Dedifferentiated amniotic fluid mesenchymal stem cell (primary cell): ENCODE measurements at regions not wholly inside any gene's neighbourhood (a gene's known extent, or its start where the extent isn't known, plus 50 kb on each side); places are given as distances from the start of the nearest gene placed in this dataset.
"Not testable (repeated sequence)": the region's sequence is repeated elsewhere in the genome, so short reads cannot be mapped to it uniquely, and the experiment has no call there.

ENCODE experiments used
- DNase-seq: peaks from one replicate; pipeline ENCODE4 v3.0.0-alpha.2; 2016; ENCODE audit errors: extremely low spot score

DNA sequence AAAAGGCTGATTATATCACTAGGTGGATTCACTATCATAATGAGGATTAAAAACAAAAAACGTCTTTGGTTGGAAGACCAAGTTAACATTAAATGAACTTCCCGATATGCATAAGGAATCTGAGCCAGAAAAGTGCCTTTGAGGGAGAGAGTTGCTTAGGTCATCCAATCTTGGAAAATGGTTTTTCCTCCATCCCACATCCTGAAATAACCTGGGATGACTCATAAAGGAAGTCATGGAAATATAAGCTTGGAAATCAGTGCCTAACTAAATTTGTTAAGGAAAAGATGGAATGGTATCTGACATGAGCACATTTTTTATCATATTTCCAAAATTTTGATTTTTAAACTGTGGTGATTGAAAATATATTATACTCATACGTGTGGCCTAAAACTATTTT lies 66.0 kb downstream of the KBTBD8 start:
- no peak for DNase-seq

GRCh38 chr3:67067251-67067650 lies 69.1 kb downstream of the KBTBD8 start:
- DNase-seq, result no peak

- DNase-seq, result not testable (repeated sequence)
Observed at GRCh38 chr3:67072640-67073039, 74.5 kb downstream of the KBTBD8 start.

GRCh38 chr3:67073812-67074211 lies 75.7 kb downstream of the KBTBD8 start:
- DNase-seq, result no peak

GRCh38 chr3:67075295-67075694 lies 77.2 kb downstream of the KBTBD8 start:
- DNase-seq, result no peak

GRCh38 chr3:67076607-67077006 lies 78.5 kb downstream of the KBTBD8 start:
- DNase-seq, result no peak

DNA sequence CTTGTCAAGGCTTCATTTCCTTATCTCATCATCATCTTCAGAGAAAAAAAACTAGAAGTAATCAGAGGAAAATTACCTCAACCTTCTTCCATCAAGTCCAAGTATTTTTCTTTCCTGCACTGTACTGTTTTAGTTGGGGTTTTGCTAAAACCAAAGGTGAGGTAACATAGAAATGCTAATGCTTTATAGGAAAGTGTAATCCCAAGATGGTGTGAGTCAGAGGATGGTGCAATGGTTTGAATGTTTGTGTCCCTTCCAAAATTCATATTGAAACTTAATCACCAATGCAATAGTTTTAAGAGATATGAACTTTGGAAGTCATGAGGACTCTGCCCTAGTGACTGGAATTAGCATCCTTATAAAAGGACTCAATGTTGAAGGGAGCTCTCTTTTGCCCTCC lies 79.5 kb downstream of the KBTBD8 start:
- peak; percentile 30 for DNase-seq

DNA sequence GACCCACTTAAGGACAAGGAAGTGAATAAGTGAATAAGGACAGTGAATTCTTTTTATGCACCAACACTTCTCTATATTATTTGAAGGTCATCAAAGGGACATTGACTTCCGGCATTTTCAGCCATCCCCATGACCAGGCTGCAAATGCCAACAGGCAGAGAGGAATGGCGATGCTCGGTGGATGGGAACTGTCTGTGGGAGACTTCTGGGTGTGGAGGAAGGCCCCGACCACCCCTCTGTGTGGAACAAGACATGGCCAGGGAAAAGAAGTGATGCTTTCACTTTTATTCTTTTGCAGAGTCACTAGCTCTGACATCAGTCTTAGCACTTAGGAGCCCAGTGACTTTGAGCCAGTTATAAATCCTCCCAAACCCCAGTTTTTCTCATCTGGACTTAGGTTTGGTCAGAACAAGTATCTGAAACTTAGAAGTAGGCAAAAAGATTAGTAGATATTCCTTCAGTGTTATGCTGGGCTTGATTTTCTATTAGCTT lies 84.5 kb downstream of the KBTBD8 start:
- DNase-seq, result no peak

DNA sequence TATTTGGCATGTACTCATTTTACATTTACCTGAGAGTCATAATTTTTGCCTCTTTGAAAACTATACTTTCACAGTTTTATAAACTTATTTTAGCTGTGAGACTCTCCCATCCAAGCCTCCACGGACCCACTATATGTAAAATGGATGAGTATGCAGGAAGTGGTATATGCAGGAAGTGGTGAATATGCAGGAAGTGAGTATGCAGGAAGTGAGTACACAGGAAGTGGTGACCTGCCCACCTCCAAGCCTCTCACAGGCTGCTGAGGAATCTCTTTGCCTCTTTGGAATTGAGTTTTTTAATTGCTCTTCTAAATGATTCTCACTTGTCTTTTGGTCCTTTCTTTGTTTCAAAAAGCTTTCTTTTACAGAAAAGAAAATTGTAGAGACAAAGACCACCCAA lies 85.2 kb downstream of the KBTBD8 start:
- no peak for DNase-seq

DNA sequence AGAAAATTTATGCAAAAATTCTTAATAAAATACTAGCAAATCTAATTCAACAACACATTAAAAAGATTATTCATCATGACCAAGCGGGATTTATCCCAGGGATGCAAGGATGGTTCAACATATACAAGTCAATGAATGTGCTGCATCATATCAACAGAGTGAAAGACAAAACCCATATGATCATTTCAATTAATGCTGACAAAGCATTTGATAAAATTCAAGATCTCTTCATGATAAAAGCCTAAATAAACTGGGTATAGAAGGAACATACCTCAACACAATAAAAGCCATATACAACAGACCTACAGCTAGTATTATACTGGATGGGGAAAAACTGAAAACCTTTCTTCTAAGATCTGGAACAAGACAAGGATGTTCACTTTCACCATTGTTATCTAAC lies 89.7 kb downstream of the KBTBD8 start:
- no peak for DNase-seq

GRCh38 chr3:67090474-67090873 lies 92.4 kb downstream of the KBTBD8 start:
- peak; percentile 19 for DNase-seq

DNA sequence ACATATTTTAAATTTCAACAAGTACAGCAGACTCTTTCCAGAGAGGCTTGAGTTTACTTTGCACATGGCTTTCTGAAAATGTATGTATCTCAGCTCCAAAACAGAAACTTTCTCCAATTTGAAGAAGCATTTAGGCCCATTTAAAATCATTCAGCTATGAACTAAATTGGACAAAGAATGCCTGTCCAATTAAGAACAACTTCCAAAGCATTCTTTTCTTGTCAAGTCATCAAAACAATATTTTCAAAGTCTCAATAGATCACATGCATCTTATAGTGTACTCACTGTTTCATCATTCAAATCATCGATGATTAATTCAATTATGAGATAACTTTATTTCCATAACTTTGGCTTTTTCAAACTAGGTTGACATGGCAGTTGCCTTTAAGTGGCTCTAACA lies 95.2 kb downstream of the KBTBD8 start:
- peak; percentile 49 for DNase-seq

DNA sequence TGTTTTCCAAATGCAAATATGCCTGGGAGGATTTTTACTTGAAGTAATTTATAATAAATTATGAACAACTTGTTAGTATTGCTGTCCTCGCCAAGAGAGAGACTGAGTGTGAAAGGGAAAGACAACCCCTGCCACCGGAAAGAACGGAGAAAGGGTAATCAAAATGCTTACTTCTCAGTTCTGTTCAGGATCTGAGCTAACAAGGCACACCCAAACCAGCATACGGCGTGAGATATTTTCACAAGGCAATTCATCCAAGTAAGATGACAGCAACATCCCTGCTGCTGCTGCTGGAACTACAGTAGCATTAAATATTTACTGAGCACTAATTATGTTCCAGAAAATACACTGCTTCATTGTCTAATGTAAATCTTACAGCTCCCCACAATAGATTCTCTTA lies 96.1 kb downstream of the KBTBD8 start:
- no peak for DNase-seq

GRCh38 chr3:67094774-67095173 lies 96.7 kb downstream of the KBTBD8 start:
- DNase-seq, result no peak

DNA sequence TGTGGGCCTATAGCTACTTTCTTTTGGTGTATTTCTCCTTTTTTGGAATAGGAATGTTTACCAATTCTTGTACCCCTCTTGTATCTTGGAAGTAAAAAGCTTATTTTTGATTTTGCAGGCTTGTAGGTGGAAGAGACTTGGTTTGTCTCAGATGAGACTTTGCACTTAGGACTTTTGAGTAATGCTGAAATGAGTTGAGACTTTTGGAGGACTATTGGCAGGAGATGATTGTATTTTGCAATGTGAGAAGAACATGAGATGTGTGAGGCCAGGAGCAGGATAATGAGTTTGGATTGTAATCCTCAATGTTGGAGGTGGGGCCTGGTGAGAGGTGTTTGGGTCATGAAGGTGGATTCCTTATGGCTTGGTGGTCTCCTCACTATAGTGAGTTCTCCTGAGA lies 106.3 kb downstream of the KBTBD8 start:
- DNase-seq, result no peak

- DNase-seq, result no peak
Observed at GRCh38 chr3:67106874-67107273, 108.8 kb downstream of the KBTBD8 start.

- DNase-seq, result peak; percentile 84
Observed at GRCh38 chr3:67109651-67110204, 111.6 kb downstream of the KBTBD8 start.

GRCh38 chr3:67113802-67114407 lies 115.8 kb downstream of the KBTBD8 start:
- peak; percentile 81 for DNase-seq

DNA sequence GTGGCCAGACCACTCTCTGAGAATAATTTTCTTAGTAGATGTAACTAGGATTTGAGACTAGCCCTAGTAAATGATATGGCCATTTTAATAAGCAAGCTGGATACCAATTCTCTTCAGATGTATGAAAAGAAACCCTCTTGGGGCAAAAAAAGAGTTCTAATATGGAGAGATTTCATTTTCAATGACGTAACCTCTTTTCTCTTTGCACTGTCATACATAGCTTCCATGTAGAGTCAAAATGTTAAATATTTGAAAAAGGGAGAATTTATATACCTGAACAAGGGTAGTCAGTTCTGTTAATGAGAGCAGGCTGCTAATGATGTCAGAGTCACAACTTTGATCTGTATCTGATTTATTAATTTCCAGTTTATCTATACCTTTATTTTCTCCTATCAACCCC lies 120.0 kb downstream of the KBTBD8 start:
- no peak for DNase-seq

GRCh38 chr3:67118635-67119034 lies 120.5 kb downstream of the KBTBD8 start:
- no peak for DNase-seq

DNA sequence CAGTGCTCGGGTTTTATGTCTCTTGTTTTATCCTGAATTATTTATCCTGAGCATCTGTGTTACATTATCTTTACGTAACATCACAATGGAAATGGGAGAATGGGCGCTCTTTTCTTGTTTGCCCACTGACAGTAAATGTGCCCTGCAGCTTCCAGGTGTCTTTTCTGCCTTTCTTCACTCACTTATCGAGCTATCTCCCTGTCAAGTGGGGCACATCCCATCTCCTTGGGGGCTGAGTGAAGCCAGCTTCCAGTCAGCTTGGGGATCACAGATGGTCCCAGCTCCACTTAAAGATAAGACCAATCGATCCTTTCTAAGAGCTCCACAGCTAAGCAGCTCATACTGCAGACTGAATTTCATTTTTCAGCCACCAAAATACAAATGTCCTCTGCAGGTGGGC lies 125.8 kb downstream of the KBTBD8 start:
- DNase-seq, result no peak

- DNase-seq, result no peak
Observed at GRCh38 chr3:67127254-67127653, 129.1 kb downstream of the KBTBD8 start.

DNA sequence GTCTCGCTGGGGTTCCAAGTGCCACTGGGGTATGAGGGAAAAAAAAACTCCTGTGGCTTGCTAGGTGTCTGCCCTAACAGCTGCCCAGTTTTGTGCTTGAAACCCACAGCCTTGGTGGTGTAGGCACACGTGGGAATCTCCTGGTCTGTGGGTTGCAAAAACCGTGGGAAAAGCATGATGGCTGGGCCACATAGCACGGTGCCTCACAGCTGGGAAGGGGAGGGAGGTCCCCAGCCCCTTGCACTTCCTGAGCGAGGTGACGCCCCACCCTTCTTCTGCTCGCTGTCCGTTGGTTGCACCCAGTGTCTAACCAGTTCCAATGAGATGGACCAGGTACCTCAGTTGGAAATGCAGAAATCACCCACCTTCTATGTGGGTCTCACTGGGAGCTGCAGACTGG lies 144.3 kb downstream of the KBTBD8 start:
- DNase-seq, result no peak

DNA sequence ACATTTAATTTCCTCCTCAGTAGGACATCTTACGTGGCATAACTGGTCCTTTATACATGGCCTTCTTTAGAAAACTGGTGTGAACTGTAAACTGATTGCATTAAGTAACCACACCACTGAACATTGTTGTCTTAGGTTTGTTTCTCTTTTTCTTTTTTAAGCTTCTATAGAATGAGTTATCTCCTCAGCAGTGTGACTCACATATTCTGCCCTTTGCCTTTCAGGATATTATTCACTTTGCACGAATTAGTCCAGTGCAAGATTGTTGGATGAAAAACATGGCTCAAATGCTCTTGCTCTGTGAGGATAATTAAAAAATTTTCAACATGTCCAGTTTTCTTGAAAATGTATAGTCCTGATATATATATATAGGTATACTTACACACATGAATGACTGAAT lies 147.6 kb downstream of the KBTBD8 start:
- no peak for DNase-seq
